ENCODE measurements at regions not wholly inside any gene's neighbourhood (a gene's known extent, or its start where the extent isn't known, plus 50 kb on each side); places are given as distances from the start of the nearest gene placed in this dataset.

DNA sequence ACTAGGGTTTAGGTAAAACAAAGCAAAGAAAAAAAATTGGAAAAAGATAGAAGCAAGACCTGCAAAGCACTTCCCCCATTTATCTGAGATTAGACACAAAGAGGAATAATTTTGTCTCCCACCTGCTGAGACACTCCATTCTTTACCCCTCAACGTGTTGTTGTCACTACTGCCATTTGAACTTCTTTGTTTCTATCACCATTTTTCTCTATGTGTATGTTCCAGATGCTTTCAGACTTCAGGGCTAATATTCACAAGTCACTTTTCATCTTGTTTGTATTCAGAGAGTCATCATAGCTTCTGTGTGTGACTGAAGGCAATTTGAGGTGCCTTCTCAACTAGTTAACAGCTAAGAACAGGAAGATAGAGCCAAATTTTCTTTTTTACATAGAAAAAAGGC lies 512.5 kb downstream of the TBC1D4 start:
- H3K27ac ChIP-seq (ENCODE audit: low read depth), result no peak overlapping the region
- H3K4me3 Mint-ChIP-seq, result no peak overlapping the region

More for the DNA sequence above, 512.5 kb downstream of the TBC1D4 start:
- Histone ChIP-seq H3K4me1 (ENCODE audit: insufficient read depth) (no peaks in the 10 kb centered on the region; the same call in 1 of the 2 replicates), H3K4me2 (no peak overlapping the region), H3K36me3 (ENCODE audit: insufficient read depth) (no peaks in the 10 kb centered on the region), H4K20me1 (replicated peaks; ENCODE audit: insufficient read depth) (no peaks in the 10 kb centered on the region), H3K79me2 (replicated peaks; ENCODE audit: insufficient read depth) (no peaks in the 10 kb centered on the region), H3F3A (replicated peaks; ENCODE audit: low read depth) (no peaks in the 10 kb centered on the region), H3K27me3 (ENCODE audit: insufficient read depth) (no peaks in the 10 kb centered on the region), H3K4me3 (no peak overlapping the region), H3K9me2 (ENCODE audit: insufficient read depth) (0 out of 2 replicates have a peak, but pooled peaks cover 2% of the 10 kb centered on the region), H2AFZ (no peak overlapping the region)
- no peaks in the 10 kb centered on the region for H3K27me3 Mint-ChIP-seq (ENCODE audit: insufficient read depth, low read depth, poor library complexity)
- ATAC-seq (no peak), DNase-seq (ENCODE audit: low spot score) (no peak)
- TF ChIP-seq CTCF (conservative IDR thresholded peaks at IDR 0.05; ENCODE audit: low read depth in 2 of 2) (no peak), CREB1 (CRISPR knock-in tag; IDR thresholded peaks at IDR 0.05; ENCODE audit: low read depth) (no peak), STAT1 (IDR thresholded peaks at IDR 0.05; ENCODE audit: unreplicated experiment) (no peak), REST (IDR thresholded peaks at IDR 0.05; ENCODE audit: unreplicated experiment) (no peak), ZNF114 (CRISPR knock-in tag; IDR thresholded peaks at IDR 0.05) (no peak), EZH2 (IDR thresholded peaks at IDR 0.05; ENCODE audit: low read depth, unreplicated experiment) (no peak), JUNB (IDR thresholded peaks at IDR 0.05; ENCODE audit: unreplicated experiment) (no peak), EZH2phosphoT487 (IDR thresholded peaks at IDR 0.05; ENCODE audit: unreplicated experiment) (no peak), ZNF331 (CRISPR knock-in tag; IDR thresholded peaks at IDR 0.05; ENCODE audit: low read depth) (no peak), POLR2AphosphoS5 (IDR thresholded peaks at IDR 0.05; ENCODE audit: low read depth) (no peak), NANOG (IDR thresholded peaks at IDR 0.05; ENCODE audit: borderline replicate concordance) (no peak)
- TF ChIP-seq, protein P1, sequence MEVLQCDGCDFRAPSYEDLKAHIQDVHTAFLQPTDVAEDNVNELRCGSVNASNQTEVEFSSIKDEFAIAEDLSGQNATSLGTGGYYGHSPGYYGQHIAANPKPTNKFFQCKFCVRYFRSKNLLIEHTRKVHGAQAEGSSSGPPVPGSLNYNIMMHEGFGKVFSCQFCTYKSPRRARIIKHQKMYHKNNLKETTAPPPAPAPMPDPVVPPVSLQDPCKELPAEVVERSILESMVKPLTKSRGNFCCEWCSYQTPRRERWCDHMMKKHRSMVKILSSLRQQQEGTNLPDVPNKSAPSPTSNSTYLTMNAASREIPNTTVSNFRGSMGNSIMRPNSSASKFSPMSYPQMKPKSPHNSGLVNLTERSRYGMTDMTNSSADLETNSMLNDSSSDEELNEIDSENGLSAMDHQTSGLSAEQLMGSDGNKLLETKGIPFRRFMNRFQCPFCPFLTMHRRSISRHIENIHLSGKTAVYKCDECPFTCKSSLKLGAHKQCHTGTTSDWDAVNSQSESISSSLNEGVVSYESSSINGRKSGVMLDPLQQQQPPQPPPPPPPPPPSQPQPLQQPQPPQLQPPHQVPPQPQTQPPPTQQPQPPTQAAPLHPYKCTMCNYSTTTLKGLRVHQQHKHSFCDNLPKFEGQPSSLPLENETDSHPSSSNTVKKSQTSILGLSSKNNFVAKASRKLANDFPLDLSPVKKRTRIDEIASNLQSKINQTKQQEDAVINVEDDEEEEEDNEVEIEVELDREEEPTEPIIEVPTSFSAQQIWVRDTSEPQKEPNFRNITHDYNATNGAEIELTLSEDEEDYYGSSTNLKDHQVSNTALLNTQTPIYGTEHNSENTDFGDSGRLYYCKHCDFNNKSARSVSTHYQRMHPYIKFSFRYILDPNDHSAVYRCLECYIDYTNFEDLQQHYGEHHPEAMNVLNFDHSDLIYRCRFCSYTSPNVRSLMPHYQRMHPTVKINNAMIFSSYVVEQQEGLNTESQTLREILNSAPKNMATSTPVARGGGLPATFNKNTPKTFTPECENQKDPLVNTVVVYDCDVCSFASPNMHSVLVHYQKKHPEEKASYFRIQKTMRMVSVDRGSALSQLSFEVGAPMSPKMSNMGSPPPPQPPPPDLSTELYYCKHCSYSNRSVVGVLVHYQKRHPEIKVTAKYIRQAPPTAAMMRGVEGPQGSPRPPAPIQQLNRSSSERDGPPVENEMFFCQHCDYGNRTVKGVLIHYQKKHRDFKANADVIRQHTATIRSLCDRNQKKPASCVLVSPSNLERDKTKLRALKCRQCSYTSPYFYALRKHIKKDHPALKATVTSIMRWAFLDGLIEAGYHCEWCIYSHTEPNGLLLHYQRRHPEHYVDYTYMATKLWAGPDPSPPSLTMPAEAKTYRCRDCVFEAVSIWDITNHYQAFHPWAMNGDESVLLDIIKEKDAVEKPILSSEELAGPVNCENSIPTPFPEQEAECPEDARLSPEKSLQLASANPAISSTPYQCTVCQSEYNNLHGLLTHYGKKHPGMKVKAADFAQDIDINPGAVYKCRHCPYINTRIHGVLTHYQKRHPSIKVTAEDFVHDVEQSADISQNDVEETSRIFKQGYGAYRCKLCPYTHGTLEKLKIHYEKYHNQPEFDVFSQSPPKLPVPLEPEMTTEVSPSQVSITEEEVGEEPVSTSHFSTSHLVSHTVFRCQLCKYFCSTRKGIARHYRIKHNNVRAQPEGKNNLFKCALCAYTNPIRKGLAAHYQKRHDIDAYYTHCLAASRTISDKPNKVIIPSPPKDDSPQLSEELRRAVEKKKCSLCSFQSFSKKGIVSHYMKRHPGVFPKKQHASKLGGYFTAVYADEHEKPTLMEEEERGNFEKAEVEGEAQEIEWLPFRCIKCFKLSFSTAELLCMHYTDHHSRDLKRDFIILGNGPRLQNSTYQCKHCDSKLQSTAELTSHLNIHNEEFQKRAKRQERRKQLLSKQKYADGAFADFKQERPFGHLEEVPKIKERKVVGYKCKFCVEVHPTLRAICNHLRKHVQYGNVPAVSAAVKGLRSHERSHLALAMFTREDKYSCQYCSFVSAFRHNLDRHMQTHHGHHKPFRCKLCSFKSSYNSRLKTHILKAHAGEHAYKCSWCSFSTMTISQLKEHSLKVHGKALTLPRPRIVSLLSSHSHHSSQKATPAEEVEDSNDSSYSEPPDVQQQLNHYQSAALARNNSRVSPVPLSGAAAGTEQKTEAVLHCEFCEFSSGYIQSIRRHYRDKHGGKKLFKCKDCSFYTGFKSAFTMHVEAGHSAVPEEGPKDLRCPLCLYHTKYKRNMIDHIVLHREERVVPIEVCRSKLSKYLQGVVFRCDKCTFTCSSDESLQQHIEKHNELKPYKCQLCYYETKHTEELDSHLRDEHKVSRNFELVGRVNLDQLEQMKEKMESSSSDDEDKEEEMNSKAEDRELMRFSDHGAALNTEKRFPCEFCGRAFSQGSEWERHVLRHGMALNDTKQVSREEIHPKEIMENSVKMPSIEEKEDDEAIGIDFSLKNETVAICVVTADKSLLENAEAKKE (CRISPR knock-in tag; IDR thresholded peaks at IDR 0.05), result no peak
- TF ChIP-seq, protein P2, sequence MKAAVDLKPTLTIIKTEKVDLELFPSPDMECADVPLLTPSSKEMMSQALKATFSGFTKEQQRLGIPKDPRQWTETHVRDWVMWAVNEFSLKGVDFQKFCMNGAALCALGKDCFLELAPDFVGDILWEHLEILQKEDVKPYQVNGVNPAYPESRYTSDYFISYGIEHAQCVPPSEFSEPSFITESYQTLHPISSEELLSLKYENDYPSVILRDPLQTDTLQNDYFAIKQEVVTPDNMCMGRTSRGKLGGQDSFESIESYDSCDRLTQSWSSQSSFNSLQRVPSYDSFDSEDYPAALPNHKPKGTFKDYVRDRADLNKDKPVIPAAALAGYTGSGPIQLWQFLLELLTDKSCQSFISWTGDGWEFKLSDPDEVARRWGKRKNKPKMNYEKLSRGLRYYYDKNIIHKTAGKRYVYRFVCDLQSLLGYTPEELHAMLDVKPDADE (IDR thresholded peaks at IDR 0.05), result no peak
- H3K9me3 Mint-ChIP-seq, result no peaks in the 10 kb centered on the region
- no peak overlapping the region for H3K27ac Mint-ChIP-seq
- H3K4me1 Mint-ChIP-seq, result no peaks in the 10 kb centered on the region
- no peaks in the 10 kb centered on the region for H3K36me3 Mint-ChIP-seq (ENCODE audit: low read depth)
